GM21360 (cell line): ENCODE measurements at regions not wholly inside any gene's neighbourhood (a gene's known extent, or its start where the extent isn't known, plus 50 kb on each side); places are given as distances from the start of the nearest gene placed in this dataset.
"Not testable (repeated sequence)": the region's sequence is repeated elsewhere in the genome, so short reads cannot be mapped to it uniquely, and the experiment has no call there.

ENCODE experiments used
- ATAC-seq: cut with Tn5 transposase; IDR thresholded peaks from one replicate; pipeline ENCODE4 v1.9.1; 2021; ENCODE audit warnings: mild to moderate bottlenecking, moderate library complexity; ENCODE audit not compliant: unreplicated experiment

GRCh38 chr9:24899463-24899862 lies 353.8 kb upstream of the IZUMO3 start:
- no peak for ATAC-seq

- no peak for ATAC-seq
Observed at GRCh38 chr9:24897826-24898225, 352.1 kb upstream of the IZUMO3 start.

GRCh38 chr9:24881361-24881760 lies 335.7 kb upstream of the IZUMO3 start:
- ATAC-seq = no peak

GRCh38 chr9:24879591-24879990 lies 333.9 kb upstream of the IZUMO3 start:
- ATAC-seq = no peak

GRCh38 chr9:24856601-24857000 lies 310.9 kb upstream of the IZUMO3 start:
- not testable (repeated sequence) for ATAC-seq

DNA sequence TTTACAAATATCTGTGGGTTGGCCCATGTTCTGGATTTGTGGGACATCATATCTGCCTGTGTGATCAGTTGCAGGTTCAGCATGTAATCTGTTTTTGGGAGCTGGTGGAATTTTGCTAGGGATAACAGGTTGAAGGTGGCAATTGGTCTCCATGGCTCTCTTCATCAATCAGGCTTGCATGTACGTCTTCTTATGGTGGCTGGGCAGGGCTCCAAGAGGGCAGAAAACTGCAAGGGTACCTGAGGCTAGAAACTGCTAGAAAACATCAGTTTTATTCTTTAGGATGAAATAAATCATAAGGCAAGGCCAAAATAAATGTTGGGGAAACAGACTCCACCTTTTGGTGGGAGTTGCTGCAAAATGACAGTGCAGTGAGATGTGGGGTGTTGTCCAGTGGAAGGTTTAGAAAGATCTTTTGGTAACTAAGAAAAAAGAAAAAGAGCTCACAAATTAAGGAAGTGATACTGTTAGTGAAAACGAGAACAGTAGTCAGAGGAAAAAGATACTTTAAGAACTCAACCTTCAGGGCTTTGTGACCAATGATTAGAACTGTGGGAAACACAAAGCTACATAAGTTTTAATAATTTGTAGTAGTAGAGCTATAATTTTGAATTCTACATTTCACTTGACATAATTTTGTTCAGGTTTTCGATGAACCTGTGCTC lies 300.7 kb upstream of the IZUMO3 start:
- peak; percentile 49 for ATAC-seq

- ATAC-seq = no peak
Observed at GRCh38 chr9:24844217-24844616, 298.5 kb upstream of the IZUMO3 start.

DNA sequence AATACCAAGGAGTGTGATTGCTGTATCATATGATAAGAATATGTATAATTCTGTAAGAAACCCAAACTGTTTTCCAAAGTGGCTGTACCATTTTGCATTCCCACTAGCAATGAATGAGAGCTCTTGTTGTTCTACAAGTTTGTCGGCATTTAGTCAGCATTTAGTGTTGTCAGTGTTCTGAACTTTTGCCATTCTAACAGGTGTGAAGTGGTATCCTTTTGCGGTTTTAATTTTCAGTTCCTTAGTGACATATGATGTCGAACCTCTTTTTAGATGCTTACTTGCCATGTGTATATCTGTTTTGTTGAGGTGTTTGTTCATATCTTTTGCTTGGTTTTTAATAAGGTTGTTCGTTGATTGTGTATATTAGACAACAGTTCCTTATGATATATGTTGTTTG lies 296.3 kb upstream of the IZUMO3 start:
- ATAC-seq = no peak

- ATAC-seq = no peak
Observed at GRCh38 chr9:24832307-24832706, 286.6 kb upstream of the IZUMO3 start.

DNA sequence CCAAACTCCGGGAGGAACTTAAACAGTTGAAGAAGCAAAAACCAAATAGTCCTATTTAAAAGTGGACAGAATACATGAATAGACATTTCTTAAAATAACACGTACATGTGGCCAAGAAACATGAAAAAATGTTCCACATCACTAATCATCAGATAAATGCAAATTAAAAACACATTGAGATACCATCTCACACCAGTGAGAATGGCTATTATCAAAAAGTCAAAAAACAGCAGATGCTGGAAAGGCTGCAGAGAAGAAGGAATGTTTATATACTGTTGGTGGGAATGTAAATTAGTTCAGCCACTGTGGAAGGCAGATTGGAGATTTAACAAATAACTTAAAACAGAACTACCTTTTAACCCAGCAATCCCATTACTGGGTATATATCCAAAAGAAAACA lies 283.0 kb upstream of the IZUMO3 start:
- ATAC-seq = no peak

- ATAC-seq = no peak
Observed at GRCh38 chr9:24824607-24825006, 278.9 kb upstream of the IZUMO3 start.

DNA sequence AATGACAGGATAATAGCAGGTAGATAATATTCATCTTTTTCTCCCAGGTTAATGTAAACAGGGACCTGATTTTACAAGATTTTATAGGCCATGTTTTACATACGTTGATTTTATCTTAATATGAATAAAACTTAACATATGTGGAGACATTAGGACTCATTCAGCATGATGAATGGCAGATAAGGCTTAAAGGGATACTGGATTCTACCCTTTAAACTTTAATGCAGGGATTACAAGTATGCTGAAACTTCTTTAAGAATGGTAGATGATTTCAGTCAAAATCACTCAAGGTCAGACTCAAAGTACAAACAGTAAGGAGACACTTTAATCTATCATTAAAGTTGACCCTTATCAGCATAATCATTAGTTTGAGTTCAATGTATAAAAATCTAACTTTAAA lies 274.5 kb upstream of the IZUMO3 start:
- ATAC-seq = no peak

DNA sequence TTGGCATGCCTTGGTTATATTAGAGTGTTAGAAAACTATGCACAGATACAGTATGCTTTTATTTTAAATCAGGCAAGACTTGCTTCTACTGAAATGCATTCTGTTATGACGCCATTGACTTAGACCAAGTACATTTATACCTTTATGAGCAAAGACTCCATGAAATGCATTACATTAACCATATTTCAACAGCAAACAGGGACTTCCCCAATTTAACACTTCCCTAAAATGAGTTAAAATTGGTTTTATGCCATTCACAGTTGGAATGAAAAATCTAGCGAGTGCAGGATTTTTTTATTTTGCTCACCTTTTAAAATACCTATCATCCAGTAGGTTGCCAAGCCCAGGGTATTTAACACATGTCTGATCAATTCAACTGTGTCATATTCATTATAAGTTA lies 272.1 kb upstream of the IZUMO3 start:
- ATAC-seq = no peak

- no peak for ATAC-seq
Observed at GRCh38 chr9:24816006-24816405, 270.3 kb upstream of the IZUMO3 start.

GRCh38 chr9:24801344-24801743 lies 255.6 kb upstream of the IZUMO3 start:
- no peak for ATAC-seq

DNA sequence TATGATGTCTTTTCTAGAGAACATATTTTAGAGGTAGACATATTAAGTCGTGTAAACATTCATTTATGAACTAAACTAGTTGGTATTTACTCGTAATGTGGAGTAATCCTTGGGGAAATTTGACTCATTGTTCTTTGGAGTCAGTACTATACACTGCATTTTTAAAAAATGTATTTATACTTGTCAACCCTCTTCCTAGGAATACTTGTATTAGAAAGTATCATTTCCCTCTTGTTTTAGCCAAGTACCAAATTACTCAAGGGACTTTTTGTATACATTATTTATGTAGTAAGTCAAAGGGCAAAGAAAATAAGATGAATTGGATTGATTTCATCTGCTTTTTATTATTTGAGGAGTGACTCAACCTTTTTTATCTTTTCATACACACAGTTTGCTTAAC lies 248.1 kb upstream of the IZUMO3 start:
- ATAC-seq = no peak

DNA sequence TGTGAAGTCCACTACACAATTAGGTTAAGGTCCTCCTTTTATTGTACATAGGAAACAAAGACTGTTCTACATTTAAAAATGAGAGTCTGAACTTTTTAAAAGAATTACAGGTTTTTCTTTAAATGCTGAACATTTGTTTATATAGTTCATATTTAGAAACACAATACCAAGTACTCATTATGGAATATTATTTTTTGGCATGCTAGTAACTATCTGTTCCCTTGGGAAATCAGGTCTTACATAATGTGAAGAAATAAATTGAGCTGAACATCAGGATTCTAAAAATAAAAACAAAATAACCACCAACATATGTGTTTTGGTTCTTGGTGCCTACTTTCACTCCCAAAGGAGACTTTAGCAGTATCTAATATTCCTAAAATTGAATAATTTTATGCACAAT lies 230.5 kb upstream of the IZUMO3 start:
- no peak for ATAC-seq

- ATAC-seq = not testable (repeated sequence)
Observed at GRCh38 chr9:24774199-24774598, 228.5 kb upstream of the IZUMO3 start.

DNA sequence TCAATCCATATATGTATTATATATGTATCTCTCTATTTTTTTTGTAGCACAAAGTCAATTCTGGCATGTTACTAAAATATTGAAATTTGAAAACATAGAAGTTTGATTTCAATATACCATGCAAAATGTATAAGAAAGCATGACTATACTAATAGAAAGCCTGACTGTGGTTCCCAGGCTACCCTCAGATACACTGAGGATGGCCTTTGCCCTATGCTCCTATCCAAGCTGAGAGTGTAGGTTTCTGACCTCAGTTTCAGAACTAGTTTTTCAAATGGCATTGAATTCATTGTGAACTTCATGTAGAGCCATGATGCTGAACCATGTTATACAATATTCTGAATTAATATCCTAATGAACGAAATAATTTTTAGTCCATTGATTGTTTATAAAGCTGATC lies 220.4 kb upstream of the IZUMO3 start:
- no peak for ATAC-seq

GRCh38 chr9:24765025-24765756 lies 219.5 kb upstream of the IZUMO3 start:
- ATAC-seq = no peak

DNA sequence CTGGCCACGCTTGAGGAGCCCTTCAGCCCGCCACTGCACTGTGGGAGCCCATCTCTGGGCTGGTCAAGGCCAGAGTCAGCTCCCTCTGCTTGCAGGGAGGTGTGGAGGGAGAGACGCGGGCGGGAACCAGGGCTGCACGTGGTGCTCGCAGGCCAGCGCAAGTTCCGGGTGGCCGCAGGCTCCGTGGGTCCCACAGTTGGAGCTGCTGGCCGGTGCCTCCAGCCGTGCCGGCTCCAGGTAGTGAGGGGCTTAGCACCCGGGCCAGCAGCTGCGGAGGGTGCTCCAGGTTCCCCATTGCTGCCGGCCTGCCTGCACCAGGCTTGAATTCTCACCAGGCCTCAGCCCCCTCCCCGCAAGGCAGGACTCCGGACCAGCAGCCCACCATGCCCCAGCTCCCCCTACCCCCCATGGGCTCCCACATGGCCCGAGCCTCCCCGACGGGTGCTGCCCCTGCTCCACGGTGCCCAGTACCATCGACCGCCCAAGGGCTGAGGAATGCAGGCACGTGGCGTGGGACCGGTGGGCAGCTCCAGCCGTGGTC lies 192.8 kb upstream of the IZUMO3 start:
- no peak for ATAC-seq

DNA sequence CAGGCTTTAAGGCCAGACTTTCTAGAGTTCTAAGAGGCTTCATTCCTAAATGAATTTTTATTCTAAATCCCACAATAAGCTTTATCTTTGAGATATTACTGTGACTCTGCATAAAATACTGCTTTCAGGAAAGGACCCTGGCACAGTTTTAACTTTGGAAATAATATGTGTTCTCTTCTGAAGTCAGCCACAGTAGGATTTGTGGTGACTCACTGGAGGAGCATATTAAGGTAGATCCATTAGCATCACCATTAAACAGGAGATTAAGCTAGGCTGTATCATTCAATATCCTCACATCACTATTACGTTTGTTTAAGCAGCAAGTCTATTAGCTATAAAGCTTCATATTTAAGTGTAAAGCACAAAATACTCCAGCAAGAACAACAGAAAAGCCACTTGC lies 186.1 kb upstream of the IZUMO3 start:
- no peak for ATAC-seq
